CD4-positive, alpha-beta T cell treated with Interleukin-15 for 4 hours (primary cell): ENCODE measurements at regions not wholly inside any gene's neighbourhood (a gene's known extent, or its start where the extent isn't known, plus 50 kb on each side); places are given as distances from the start of the nearest gene placed in this dataset.

Experiments used
- DNase-seq: peaks from one replicate; pipeline ENCODE4 v3.0.0-alpha.2; 2020; ENCODE audit warnings: low spot score

GRCh38 chr2:235303499-235304291, 190.1 kb upstream of the AGAP1 start:
- no peak for DNase-seq

- DNase-seq, result no peak
Observed at GRCh38 chr2:235305678-235306077, 188.2 kb upstream of the AGAP1 start.

- DNase-seq, result no peak
Observed at GRCh38 chr2:235311044-235311443, 182.8 kb upstream of the AGAP1 start.

DNA sequence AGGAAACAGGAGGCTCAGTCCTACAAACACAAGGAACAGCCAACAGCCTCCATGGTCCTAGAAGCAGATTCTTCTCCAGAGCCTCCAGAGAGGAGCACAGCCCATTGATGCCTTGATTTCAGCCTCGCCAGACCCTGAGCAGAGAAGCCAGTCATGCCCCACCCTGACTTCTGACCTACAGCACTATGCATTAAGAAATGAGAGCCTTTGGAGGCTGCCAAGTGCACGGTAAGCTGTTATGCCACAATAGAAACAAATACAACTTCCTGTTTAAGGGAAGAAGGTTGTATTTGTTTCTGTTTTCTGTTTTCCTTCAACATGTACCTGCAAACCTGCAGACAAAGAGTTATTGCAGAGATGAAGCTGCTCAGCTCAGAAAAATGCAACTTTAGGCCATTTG, 181.3 kb upstream of the AGAP1 start:
- no peak for DNase-seq

GRCh38 chr2:235314371-235314930, 179.4 kb upstream of the AGAP1 start:
- DNase-seq, result no peak

GRCh38 chr2:235319095-235319494, 174.7 kb upstream of the AGAP1 start:
- no peak for DNase-seq

DNA sequence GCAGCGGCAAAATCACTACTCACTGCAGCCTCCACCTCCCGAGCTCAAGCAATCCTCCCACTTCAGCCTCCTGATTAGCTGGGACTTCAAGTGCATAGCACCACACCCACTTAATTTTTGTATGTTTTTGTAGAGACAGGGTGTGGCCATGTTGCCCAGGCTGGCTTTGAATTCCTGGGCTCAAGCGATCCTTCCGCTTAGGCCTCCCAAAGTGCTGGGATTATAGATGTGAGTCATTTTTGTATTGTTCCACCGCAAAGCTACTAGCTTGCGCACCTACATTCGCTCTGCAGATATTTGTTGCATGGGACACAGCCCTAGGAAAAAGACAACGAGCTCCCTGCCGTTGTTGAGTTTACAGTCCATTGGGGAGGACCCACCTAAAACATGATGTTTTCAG, 173.5 kb upstream of the AGAP1 start:
- DNase-seq, result no peak

DNA sequence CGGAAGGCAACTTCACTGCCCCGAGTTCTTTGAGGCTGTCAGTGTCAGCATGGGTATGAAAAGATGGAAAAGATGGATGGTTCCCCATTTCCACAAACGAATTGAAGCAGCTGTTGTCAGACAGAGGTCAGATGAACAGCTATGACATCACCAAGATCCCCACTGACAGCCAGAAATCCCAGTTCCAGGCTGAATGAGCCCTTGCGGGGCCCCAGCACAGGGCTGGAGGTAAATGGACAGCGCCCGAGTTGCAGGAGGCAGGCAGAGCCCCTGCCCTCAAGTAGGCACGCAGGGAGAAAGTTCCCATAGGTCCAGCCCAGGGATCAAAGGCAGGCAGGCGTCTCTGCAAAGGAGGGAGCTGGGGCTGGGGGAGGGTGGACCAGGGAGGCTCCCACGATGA, 169.5 kb upstream of the AGAP1 start:
- no peak for DNase-seq

- no peak for DNase-seq
Observed at GRCh38 chr2:235325151-235325550, 168.7 kb upstream of the AGAP1 start.

DNA sequence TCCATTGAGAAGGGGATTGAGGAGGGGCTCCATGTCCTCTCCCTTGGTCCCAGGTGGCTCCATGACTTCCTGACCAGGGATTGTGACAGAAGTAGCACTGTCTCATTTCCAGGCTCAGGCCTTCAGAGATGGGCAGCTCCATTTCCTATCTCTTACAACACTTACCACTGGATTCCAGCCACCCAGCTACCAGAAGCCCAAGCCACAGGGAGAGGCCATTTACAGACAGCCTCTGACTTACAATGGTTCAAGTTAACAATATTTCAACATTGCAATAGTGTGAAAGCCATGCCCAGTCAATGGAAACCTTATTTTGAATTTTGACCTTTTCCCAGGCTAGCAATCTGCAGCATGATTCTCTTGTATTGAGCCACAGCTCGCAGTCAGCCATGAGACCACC, 164.9 kb upstream of the AGAP1 start:
- no peak for DNase-seq

GRCh38 chr2:235330775-235331451, 162.9 kb upstream of the AGAP1 start:
- DNase-seq, result no peak

GRCh38 chr2:235332240-235332890, 161.5 kb upstream of the AGAP1 start:
- no peak for DNase-seq

- DNase-seq, result no peak
Observed at GRCh38 chr2:235333076-235333475, 160.8 kb upstream of the AGAP1 start.

GRCh38 chr2:235334179-235334578, 159.7 kb upstream of the AGAP1 start:
- DNase-seq, result no peak

- DNase-seq, result no peak
Observed at GRCh38 chr2:235343156-235343774, 150.6 kb upstream of the AGAP1 start.

DNA sequence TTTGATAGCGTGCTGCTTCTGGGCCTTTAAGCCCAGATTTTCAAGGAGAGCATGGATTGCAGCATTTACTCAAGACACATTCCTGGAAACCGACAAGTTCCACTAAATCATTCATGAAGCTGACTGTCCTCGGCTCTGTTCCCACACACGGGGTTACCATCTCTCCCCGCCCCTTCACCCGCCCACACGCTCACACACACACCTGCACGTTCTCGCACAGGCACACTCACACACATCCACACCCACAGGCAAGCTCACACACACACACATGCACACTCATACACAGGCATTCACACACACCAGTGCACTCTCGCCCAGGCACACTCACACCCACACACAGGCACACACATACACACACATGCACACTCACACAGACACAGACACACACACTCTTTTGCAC, 150.0 kb upstream of the AGAP1 start:
- DNase-seq, result no peak

DNA sequence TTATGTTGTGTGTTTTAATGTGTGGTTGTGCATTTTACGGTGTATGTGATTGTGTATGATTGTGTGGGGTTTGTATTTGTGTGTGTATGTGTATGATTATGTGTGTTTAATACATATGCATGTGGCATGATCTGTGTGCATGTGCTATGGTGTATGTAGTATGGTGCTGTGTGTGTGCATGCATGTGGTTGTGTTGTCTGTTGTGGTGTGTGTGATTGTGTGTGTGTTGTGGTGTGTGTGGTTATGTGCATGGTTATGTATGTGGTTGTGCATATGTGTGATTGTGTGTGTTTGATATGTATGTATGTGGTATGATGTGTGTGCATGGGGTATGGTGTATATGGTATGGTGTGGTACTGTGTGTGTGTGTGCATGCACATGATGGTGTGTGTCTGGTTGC, 148.1 kb upstream of the AGAP1 start:
- DNase-seq, result no peak

GRCh38 chr2:235347691-235348090, 146.2 kb upstream of the AGAP1 start:
- no peak for DNase-seq

DNA sequence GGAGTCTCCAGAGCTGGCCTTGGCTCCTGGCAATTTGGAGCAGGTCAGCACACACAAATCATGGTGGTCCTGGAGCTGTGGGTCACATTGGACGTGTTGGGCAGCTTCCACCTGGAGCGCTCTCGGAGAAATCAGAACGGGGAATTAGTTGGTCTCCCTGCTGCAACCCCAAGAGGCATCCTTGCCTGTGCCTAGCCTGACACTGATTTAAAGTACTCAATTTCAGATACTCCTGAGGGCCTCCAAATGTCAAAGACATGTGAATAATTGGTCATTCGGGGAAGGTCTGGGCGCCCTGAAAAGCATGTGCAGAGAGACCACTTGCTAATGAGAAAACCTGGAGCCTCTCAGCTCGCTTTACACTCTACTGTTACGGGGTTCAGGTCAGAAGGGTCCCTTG, 145.5 kb upstream of the AGAP1 start:
- no peak for DNase-seq

DNA sequence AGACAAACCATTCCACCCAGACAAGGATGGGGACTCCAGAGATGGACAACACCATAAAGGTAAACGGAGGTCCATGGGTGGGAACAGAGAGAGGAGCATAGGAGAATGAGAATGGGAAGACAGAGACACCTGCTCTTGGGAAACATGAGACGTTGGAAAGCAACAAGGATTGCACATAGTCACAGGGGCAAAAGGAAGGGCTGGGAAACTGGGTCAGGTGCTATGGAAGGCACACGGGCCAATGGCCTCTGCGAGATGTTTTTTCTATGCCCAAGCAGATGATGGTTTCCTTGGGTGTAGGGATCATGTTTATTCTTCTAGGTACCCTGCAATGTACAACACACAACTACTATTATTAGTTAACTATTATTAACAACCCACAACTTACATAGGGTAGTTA, 143.6 kb upstream of the AGAP1 start:
- no peak for DNase-seq

DNA sequence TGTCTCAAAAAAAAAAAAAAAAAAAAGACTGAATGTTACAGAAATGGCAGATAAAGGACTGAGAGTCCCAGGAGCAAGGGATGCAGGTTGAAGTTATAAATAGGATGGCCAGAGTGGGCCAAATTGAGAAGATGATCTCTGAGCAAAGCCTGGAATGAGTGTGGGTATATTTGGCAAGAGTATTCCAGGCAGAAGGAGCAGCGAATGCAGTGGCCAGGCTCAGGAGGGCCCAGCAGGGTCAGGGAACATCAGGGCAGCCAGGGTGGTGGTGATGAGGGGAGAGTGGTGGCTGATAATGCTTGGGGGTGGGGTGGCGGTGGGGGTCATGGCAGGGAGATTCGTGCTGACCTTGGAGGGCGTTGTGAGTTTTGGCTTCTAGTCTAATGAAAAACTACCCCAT, 141.3 kb upstream of the AGAP1 start:
- DNase-seq, result no peak

DNA sequence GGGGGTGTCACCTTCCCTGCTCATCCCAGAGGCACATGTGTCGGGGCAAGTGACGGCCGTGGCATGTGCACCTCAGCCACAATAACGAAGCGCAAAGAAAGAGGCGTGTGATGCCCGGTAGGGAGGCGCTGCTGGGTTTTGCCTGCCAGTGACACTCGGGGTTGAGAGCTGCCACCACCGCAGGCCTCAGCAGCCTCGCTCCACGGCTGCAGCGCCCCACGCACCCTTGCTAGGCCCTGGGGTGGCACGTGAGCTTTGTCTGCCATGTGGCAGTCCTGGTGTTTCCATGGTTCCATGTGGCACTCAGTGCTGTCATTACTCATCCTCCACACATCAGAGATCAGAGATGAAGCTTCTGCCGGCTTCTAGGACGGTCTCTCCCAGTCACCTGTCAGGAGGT, 136.0 kb upstream of the AGAP1 start:
- no peak for DNase-seq
